SK-N-MC (cell line): ENCODE measurements at regions not wholly inside any gene's neighbourhood (a gene's known extent, or its start where the extent isn't known, plus 50 kb on each side); places are given as distances from the start of the nearest gene placed in this dataset.

Source experiments
- DNase-seq: peaks from one replicate; pipeline ENCODE4 v3.0.0-alpha.2; 2011; ENCODE audit warnings: low read depth, low spot score
- H3K27ac ChIP-seq: fragments of 200-600 bp; sonication (generic); 2 replicates; pipeline ENCODE4 v1.5.1; 2016; ENCODE audit warnings: mixed run types
- H3K36me3 ChIP-seq: fragments of 200-600 bp; sonication (generic); 2 replicates; pipeline ENCODE4 v1.6.1; 2017; ENCODE audit warnings: antibody characterized with exemption, low read length, mixed read lengths; ENCODE audit not compliant: insufficient read depth
- H3K4me3 ChIP-seq: fragments of 200-600 bp; sonication (generic); 2 replicates; pipeline ENCODE4 v1.5.1; 2016
- H3K9ac ChIP-seq: fragments of 200-600 bp; sonication (generic); 2 replicates; pipeline ENCODE4 v1.8.0; 2017; ENCODE audit warnings: mixed run types, mixed read lengths; ENCODE audit not compliant: insufficient read length
- H3K9me3 ChIP-seq: fragments of 200-600 bp; sonication (generic); 2 replicates; pipeline ENCODE4 v1.6.1; 2017; ENCODE audit warnings: low read depth, mild to moderate bottlenecking, antibody characterized with exemption, low read length, moderate library complexity, mixed read lengths
- EZH2 ChIP-seq: fragments of 200-600 bp; sonication (generic); IDR thresholded peaks from one replicate; pipeline ENCODE4 v1.6.1; 2017; ENCODE audit warnings: antibody characterized with exemption
- FOXP2 ChIP-seq: optimal IDR thresholded peaks from 2 replicates; pipeline ENCODE3; 2011; ENCODE audit warnings: mild to moderate bottlenecking, moderate library complexity; ENCODE audit not compliant: insufficient read depth; ENCODE audit errors: extremely low read length, control extremely low read depth
- POLR2AphosphoS5 ChIP-seq: IDR thresholded peaks from 2 replicates; pipeline ENCODE4 v1.6.1; 2012; ENCODE audit warnings: mild to moderate bottlenecking, low read depth, low read length, borderline replicate concordance

DNA sequence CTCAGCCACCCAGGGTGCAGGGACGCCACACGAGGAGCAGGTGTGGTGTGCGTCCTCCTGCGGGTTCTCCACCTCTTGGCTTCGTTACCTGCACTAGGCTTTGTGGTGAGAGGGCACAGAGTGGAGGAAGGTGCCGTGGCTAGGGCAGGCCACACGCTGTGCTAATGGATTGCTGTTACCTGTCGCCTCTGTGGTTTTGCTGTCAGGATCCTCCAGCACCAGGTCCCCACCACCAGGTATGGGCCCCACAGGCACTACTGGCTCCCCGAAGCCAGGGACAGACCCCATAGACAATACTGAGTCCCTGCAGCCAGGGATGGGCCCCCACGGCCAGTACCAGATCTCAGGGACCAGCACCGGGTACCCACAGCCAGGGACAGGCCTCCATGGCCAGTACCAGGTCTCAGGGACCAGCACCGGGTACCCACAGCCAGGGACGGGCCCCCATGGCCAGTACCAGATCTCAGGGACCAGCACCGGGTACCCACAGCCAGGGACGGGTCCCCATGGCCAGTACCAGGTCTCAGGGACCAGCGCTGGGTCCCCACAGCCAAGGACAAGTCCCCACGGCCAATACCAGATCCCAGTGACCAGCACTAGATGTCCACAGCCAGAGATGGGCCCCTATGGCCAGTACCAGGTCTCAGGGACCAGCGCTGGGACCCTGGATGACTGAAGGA, 315.6 kb downstream of the SEC14L1 start:
- no peak overlapping the region for H3K27ac ChIP-seq
- DNase-seq = no peak
- TF ChIP-seq EZH2 (no peak), FOXP2 (no peak), POLR2AphosphoS5 (no peak)
- no peak overlapping the region for H3K9ac ChIP-seq
- H3K36me3 ChIP-seq = no peaks in the 10 kb centered on the region
- no peak overlapping the region for H3K4me3 ChIP-seq
- H3K9me3 ChIP-seq = no peaks in the 10 kb centered on the region

DNA sequence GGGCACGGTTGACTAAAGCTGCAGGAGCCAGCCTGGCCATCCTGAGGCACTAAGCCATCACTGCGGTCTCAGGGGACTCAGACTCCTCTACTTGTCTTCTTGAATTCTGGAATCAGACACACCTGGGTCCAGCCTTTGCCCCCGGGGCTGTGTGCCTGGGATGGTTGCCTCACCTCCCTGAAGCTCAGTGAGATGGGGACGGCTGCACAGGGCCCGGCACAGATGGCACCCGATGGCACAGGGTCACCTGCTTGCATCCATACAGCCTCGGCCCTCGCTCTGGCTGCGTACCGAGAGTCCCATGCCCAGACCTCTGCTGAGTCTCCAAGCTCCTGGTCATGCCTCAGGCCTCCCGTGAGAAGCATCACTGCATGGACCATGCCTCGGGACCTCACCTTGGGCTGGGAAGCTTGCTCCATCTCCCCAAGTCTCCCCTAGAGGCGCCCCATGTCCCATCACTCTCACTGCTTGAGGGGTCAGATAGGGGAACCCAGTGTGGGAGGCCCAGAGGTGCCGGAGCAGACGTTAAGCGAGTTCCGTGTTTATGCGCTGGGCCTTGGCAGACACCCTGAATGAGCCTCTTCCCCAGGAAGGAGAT, 316.3 kb downstream of the SEC14L1 start:
- DNase-seq = no peak
- Histone ChIP-seq H3K27ac (no peak overlapping the region), H3K4me3 (no peak overlapping the region), H3K36me3 (no peaks in the 10 kb centered on the region), H3K9ac (no peak overlapping the region), H3K9me3 (no peaks in the 10 kb centered on the region)
- TF ChIP-seq POLR2AphosphoS5 = no peak
- TF ChIP-seq EZH2 = no peak
- no peak for TF ChIP-seq FOXP2

DNA sequence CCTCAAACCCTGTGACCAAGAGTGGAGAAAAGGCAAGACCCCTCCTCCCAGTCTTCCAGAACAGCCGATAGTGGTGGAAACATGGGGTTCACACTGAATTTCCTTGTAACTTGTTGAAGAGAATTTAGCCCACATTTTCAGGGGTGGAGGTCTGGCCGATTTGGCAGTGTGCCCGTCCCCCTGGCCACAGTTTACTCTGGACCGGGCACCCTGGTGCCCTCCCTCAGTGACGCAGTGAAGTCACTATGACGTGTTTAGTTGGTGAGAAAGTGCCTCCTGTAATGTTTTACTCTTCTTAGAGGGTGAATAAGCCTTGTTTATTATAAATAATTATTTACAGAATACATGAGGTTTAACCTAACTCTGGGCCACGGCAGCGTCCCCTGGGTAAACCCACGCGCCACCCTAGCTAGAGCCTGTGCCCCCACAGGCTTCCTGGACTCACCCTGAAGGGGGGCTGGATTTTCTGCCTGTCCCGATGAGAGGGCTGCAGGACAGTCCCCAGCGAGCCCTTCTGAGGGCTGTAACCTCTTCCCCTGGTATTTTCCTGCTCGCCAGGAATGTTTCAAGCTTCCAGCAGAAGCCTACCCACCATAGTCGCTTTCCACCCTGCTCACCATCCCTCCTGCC, 316.9 kb downstream of the SEC14L1 start:
- TF ChIP-seq FOXP2 = no peak
- no peak for TF ChIP-seq POLR2AphosphoS5
- no peak for TF ChIP-seq EZH2
- H3K4me3 ChIP-seq = no peak overlapping the region
- DNase-seq = no peak
- H3K36me3 ChIP-seq = no peaks in the 10 kb centered on the region
- H3K27ac ChIP-seq = no peak overlapping the region
- no peaks in the 10 kb centered on the region for H3K9me3 ChIP-seq
- H3K9ac ChIP-seq = no peak overlapping the region

DNA sequence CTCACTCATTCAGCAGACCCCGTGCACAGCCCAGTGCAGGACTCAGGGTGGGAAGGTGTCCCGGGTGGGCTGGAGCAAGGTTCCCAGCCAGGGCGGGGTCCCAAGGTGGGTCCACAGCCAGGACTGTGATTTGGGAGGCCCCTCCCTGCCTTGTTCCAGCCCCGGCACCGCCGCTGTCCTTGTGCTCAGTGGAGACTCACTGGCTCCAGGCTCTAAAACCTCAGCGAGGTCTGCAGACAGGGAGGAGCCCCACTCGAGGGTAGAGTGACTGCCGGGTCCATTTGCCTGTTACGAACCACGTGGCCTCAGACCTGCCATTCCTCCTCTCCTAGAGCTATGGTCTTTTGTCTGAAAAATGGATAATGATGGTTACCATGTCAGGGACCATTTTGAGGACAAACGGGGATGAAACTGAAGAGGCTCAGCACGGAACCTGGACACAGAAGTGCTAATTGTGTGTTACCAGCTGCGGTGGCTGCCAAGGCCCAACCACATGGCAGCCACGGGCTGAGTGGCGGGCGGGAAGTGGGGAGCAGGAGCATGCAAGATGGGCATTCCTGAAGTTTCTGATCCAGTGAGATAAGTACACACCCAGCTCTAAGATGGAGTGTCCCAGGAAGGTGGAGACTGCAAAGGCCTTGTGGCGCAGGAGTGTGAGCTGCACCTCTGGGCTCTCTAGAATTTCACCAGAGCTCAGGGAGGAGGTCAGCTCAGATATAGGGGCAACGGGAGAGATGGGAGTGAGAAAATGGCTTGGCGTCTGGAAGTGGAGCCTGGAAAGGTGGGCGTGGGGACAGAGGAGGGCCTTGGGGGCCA, 317.6 kb downstream of the SEC14L1 start:
- Histone ChIP-seq H3K9me3 (no peaks in the 10 kb centered on the region), H3K27ac (no peak overlapping the region), H3K36me3 (no peaks in the 10 kb centered on the region), H3K4me3 (no peak overlapping the region), H3K9ac (no peak overlapping the region)
- TF ChIP-seq POLR2AphosphoS5 = no peak
- DNase-seq = no peak

DNA sequence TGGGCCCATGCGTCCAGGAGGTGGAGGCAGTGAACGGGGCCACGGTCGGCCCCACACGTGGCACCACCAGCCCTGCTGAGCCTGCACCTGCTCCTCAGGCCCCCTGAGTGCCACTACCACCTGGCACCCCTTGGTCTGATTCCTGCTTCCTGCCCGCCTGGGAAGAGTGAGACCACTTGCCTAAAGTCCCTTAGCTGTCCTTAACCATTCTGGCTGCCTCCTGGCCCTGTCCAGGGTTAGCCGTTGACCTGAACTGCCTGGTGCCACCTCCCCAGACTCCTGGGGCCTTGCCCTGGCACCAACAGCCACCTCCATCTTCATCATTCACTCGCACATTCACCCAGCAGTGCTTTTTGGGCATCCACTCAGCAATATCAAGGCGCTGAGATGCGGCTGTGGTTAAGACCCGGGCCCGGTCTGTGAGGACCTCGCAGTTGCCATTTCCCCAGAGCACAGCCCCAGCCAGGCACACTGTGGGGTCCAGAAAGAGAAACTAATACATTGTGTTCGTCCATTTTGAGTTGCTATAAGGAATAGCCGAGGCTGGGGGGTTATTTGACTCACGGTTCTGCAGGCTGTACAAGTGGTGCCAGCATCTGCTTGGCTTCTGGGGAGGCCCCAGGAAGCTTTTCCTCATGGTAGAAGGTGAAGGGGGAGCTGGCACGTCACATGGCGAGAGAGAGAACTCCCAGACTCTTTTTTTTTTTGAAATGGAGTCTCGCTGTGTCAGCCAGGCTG, 318.4 kb downstream of the SEC14L1 start:
- TF ChIP-seq EZH2 (no peak), POLR2AphosphoS5 (no peak), FOXP2 (no peak)
- no peaks in the 10 kb centered on the region for H3K36me3 ChIP-seq
- H3K9me3 ChIP-seq = no peaks in the 10 kb centered on the region
- no peak overlapping the region for H3K4me3 ChIP-seq
- H3K27ac ChIP-seq = no peak overlapping the region
- no peak for DNase-seq
- H3K9ac ChIP-seq = no peak overlapping the region

DNA sequence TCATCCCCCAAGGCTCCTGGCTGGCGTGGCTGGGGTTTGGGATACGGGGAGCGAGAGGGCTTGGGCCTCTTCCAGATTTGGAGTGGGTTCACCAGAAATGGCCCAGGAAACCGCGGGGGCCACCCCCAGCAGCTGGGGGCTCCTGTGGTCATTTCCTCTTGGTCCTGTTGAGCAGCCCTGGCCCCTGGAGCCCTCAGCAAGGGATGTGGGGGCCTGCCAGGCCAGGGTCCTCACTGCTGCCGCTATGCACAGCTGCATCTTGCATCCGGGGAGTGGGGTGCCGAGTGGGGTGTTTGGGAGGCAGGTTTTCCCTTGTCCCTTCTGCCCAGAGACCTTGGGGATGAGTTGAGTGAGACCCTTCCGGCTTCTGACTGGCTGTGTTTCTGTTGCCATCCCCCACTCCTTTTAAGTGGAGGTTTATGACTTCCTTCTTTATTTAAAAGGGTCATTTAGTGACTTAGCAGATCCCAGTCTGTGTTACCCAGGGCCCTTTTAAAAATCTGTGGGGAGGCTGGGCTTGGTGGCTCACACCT, 319.8 kb downstream of the SEC14L1 start:
- no peak overlapping the region for H3K4me3 ChIP-seq
- H3K36me3 ChIP-seq = no peaks in the 10 kb centered on the region
- H3K27ac ChIP-seq = no peak overlapping the region
- H3K9me3 ChIP-seq = no peaks in the 10 kb centered on the region
- H3K9ac ChIP-seq = no peak overlapping the region
- no peak for TF ChIP-seq EZH2
- no peak for TF ChIP-seq POLR2AphosphoS5
- TF ChIP-seq FOXP2 = no peak
- no peak for DNase-seq

DNA sequence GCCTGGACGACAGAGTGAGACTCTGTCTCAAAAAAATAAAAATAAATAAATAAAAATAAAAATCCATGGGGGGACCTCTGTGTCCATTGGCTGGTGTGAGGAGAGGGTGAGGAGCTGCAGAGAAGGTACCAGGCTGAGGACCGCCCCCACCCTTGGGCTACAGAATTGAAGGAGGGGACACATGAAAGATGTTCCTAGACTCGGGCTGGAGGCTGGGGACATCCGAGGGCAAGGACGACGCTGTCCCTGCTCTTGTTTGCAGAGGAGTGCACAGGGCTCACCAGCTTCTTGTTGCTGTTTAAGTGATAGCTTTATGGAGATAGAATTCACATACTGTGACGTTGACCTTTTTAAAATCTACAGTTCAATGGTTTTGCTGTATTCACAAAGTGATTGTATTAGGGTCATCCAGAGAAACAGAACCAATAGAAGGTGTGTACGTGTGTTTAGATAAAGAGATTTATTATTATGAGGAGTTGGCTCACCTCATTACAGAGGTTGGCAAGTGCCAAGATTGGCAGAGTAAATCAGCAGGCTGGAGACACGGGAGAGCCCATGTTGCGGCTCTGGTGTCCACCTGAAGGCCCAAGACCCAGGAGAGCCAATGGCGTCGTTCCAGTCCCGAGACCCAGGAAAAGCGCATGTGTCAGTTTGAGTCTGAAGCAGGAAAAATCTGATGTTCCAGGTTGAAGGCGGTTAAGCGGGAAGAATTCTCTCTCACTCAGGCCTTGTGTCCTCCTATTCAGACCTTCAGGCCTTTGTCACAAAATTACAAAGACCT, 320.7 kb downstream of the SEC14L1 start:
- Histone ChIP-seq H3K9ac (no peak overlapping the region), H3K4me3 (no peak overlapping the region), H3K9me3 (no peaks in the 10 kb centered on the region), H3K36me3 (no peaks in the 10 kb centered on the region), H3K27ac (peak overlapping the region; percentile 57; the same call in 1 of the 2 replicates)
- no peak for TF ChIP-seq POLR2AphosphoS5
- TF ChIP-seq FOXP2 = no peak
- no peak for TF ChIP-seq EZH2
- DNase-seq = no peak
